Breast epithelium (tissue), 4 donors: ENCODE measurements at regions not wholly inside any gene's neighbourhood (a gene's known extent, or its start where the extent isn't known, plus 50 kb on each side); places are given as distances from the start of the nearest gene placed in this dataset.

Experiments used
- DNase-seq, 2 donors: peaks; one replicate each; pipeline ENCODE4 v3.0.0-alpha.2; 2019; ENCODE audit warnings: low spot score in 2 of 2
- H3K27ac ChIP-seq, 2 donors: fragments of 200-600 bp; sonication (generic) in 1 of 2; one replicate each; pipeline ENCODE4 v1.5.1; 2016 to 2019; ENCODE audit warnings: mild to moderate bottlenecking in 1 of 2
- H3K27me3 ChIP-seq, 2 donors: fragments of 200-600 bp; sonication (generic) in 1 of 2; one replicate each; pipeline versions ENCODE4 v1.5.1 to v1.6.0; 2017 to 2019; ENCODE audit warnings: control low read depth in 1 of 2, mild to moderate bottlenecking in 1 of 2
- H3K36me3 ChIP-seq: fragments of 200-600 bp; one replicate; pipeline ENCODE4 v1.5.1; 2019
- H3K4me1 ChIP-seq, 2 donors: fragments of 200-600 bp; sonication (generic); one replicate each; pipeline ENCODE4 v1.5.1; 2016 to 2019; ENCODE audit warnings: control low read depth in 1 of 2
- H3K4me3 ChIP-seq, 3 donors: fragments of 200-600 bp; sonication (generic); 1 replicate in 2 of 3; 2 replicates in 1 of 3; pipeline ENCODE4 v1.5.1; 2016 to 2019; ENCODE audit warnings: mild to moderate bottlenecking in 3 of 3, moderate library complexity in 2 of 3
- H3K9me3 ChIP-seq, 2 donors: fragments of 200-600 bp; sonication (generic) in 1 of 2; one replicate each; pipeline ENCODE4 v1.5.1; 2016 to 2019; ENCODE audit warnings: control low read depth in 1 of 2
- CTCF ChIP-seq, 3 donors: fragments of 450-650 bp; IDR thresholded peaks; one replicate each; pipeline ENCODE4 v1.5.1; 2016 to 2017; ENCODE audit warnings: antibody characterized with exemption in 3 of 3, mild to moderate bottlenecking in 3 of 3, moderate library complexity in 3 of 3
- POLR2A ChIP-seq: fragments of 450-650 bp; IDR thresholded peaks from one replicate; pipeline ENCODE4 v1.6.1; 2016; ENCODE audit warnings: antibody characterized with exemption, mild to moderate bottlenecking, moderate library complexity
- POLR2AphosphoS5 ChIP-seq, 3 donors: sonication (generic); formaldehyde crosslinking; IDR thresholded peaks; one replicate each; pipeline ENCODE4 v1.6.1; 2017; ENCODE audit warnings: antibody characterized with exemption in 3 of 3
- intact Hi-C: fragments of 100-400 bp; cut with DNase I; formaldehyde crosslinking; loops from one replicate; pipeline ENCODE4 v1.15.1; 2023; ENCODE audit warnings: low total_unique reads

GRCh38 chr17:71821511-71821910, 299.3 kb upstream of the SOX9 start:
- no peak for TF ChIP-seq POLR2A
- no peak for TF ChIP-seq CTCF (IDR thresholded peaks at IDR 0.05)
- no peak for TF ChIP-seq POLR2AphosphoS5 (IDR thresholded peaks at IDR 0.05)
- no peak overlapping the region for H3K27ac ChIP-seq
- no peak for DNase-seq
- no peaks in the 10 kb centered on the region for H3K27me3 ChIP-seq
- H3K4me1 ChIP-seq, result no peaks in the 10 kb centered on the region
- H3K36me3 ChIP-seq, result no peaks in the 10 kb centered on the region
- intact Hi-C loops, result no loop called here
- H3K4me3 ChIP-seq, result no peak overlapping the region
- H3K9me3 ChIP-seq, result no peaks in the 10 kb centered on the region

- Histone ChIP-seq H3K27ac (no peak overlapping the region), H3K4me3 (no peak overlapping the region), H3K27me3 (no peaks in the 10 kb centered on the region), H3K9me3 (no peaks in the 10 kb centered on the region), H3K36me3 (no peaks in the 10 kb centered on the region), H3K4me1 (no peaks in the 10 kb centered on the region)
- TF ChIP-seq POLR2AphosphoS5 (IDR thresholded peaks at IDR 0.05), result no peak
- TF ChIP-seq POLR2A, result no peak
- TF ChIP-seq CTCF (IDR thresholded peaks at IDR 0.05), result no peak
- intact Hi-C loops, result no loop called here
- DNase-seq, result no peak
Observed at GRCh38 chr17:71824671-71825070, 296.1 kb upstream of the SOX9 start.

DNA sequence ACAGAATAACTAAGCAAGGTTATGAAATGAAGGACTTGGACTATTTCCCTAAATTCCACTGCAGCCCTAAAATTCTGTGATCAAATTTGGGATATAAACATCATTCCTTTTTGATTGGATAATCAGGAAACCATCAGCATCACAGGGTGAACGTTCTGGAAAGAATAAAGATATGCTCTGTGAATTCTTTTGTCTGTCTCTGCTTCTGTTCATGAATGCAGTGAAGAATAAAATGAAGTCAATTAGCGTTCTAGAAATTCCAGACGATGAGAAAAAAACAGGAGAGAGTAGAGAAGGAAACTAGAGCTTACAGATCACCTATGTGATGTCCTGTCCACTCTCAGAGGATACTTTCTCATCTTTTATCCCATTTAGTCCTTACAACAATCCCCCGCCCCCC, 295.1 kb upstream of the SOX9 start:
- H3K27ac ChIP-seq, result no peak overlapping the region
- H3K4me1 ChIP-seq, result no peaks in the 10 kb centered on the region
- intact Hi-C loops, result loop anchor here (2.0 kb wide), 1 partner anchor 29 kb away; no protein-coding TSS in a partner anchor
- no peak for TF ChIP-seq CTCF (IDR thresholded peaks at IDR 0.05)
- no peak for TF ChIP-seq POLR2AphosphoS5 (IDR thresholded peaks at IDR 0.05)
- no peak for TF ChIP-seq POLR2A
- no peaks in the 10 kb centered on the region for H3K36me3 ChIP-seq
- H3K4me3 ChIP-seq, result no peak overlapping the region
- no peak for DNase-seq
- H3K27me3 ChIP-seq, result peaks cover 0 to 5% of the 10 kb centered on the region in 2 donors
- H3K9me3 ChIP-seq, result no peaks in the 10 kb centered on the region

DNA sequence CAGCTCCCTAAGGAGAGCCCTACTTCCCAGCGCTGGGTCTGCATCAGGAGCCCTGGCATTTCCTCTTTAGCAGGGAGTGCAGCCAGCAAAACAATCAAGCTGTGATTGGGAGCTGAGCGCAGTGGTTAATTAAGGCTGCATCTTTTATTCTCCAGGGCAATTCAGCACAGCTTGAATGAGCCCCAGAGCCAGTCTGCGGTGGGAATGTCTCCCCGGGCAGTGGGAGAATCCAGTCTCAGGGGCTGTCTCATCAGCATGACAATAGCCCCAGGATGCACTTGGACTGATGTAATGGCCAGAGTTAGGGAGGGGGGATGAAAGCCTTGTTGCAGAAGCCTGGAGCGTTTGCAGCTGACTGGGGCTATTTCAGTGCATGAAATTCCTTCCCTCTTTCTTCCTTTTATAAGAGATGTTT, 292.6 kb upstream of the SOX9 start:
- intact Hi-C loops, result no loop called here
- Histone ChIP-seq H3K27ac (no peak overlapping the region), H3K4me1 (no peaks in the 10 kb centered on the region), H3K4me3 (no peak overlapping the region), H3K36me3 (no peaks in the 10 kb centered on the region), H3K27me3 (peaks cover 0 to 15% of the 10 kb centered on the region in 2 donors), H3K9me3 (no peaks in the 10 kb centered on the region)
- no peak for DNase-seq
- no peak for TF ChIP-seq POLR2AphosphoS5 (IDR thresholded peaks at IDR 0.05)
- TF ChIP-seq POLR2A, result no peak
- TF ChIP-seq CTCF (IDR thresholded peaks at IDR 0.05), result no peak

DNA sequence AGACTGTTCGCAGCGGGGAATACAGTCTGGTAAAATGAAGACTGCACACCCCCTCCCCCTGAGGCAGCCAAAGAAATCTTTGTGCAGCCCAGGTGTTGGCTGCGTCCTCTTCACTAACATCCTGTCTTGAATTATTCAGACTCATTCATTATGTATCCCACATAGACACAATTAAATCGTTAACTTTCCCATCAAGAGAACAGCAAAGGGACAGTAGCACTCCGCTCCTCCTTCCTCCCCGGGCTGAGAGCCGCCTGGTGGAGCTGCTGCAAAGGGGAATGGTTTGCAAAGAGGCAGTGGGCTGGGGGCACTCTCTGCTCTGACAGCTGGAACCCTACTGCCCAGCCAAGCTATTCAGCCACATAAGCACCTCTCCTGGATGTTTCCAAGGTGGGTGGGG, 290.0 kb upstream of the SOX9 start:
- H3K4me3 ChIP-seq, result no peak overlapping the region
- no peak for TF ChIP-seq POLR2A
- TF ChIP-seq POLR2AphosphoS5 (IDR thresholded peaks at IDR 0.05), result no peak
- TF ChIP-seq CTCF (IDR thresholded peaks at IDR 0.05), result no peak
- no peak for DNase-seq
- no peaks in the 10 kb centered on the region for H3K4me1 ChIP-seq
- no peak overlapping the region for H3K27ac ChIP-seq
- H3K36me3 ChIP-seq, result no peaks in the 10 kb centered on the region
- peaks cover 0 to 15% of the 10 kb centered on the region in 2 donors for H3K27me3 ChIP-seq
- H3K9me3 ChIP-seq, result no peaks in the 10 kb centered on the region
- intact Hi-C loops, result no loop called here
